NCI-H1930 (cell line): ENCODE measurements at regions not wholly inside any gene's neighbourhood (a gene's known extent, or its start where the extent isn't known, plus 50 kb on each side); places are given as distances from the start of the nearest gene placed in this dataset.

Experiments used
- DNase-seq, 2 experiments: peaks; one replicate each; lab custom pipeline; 2025; lab: John Stamatoyannopoulos, UW

GRCh38 chr10:43735907-43736306, 87.2 kb upstream of the ZNF32 start:
- DNase-seq = no peak

DNA sequence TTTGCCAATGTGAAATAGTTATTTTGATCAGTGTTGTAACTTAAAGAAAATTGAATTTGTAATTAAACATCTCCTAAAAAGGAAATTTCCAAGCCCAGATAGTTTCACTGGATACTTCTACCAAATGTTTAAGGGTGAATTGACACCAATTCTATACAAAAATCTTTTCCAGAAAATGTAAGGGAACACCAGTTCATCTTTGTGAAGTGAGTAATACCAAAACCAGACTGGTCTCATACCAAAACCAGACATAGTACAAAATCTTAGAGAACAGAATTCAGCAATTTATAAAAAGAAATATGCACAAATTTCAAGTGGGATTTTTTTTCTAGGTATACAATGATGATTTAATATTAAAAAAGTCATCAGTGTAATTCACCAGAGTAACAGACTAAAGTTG, 86.0 kb upstream of the ZNF32 start:
- DNase-seq = no peak

DNA sequence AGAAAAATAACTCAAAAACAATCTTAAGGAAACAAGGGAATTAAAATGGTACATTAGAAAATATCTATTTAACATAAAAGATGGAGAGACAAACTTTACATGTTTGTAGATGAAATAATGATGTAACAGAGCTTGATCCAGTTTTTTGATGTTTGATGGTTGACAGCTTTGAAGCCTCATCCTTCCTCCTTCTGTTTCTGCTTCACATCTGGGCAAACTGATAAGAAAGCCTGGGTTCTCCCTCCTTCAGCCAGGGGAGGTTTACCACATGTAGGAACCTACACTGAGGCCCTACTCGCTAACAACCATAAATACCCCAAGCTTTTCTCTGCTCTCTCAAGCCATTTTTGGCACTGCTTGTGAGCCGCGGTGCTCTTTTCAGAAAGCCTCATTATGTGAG, 82.8 kb upstream of the ZNF32 start:
- DNase-seq = no peak

DNA sequence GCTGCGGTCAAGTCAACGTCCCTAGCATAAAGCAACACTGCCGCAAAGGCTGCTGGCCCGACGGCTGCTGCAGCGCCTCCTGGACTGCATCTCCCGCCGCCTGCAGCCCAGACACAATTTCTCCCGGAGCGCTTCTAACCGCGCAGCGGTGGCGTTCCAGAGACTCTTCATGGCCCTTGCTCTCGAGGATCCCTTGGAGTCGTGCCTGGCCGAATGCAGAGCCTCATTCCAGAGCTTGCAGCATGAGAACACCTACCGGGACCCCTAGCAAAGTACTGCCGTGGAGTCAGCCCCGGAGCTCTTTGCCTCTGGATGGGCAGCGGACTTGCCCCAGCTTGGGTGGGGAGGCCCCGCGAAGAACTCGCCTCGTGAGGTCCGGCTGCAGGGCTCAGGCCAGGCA, 79.7 kb upstream of the ZNF32 start:
- no peak for DNase-seq

GRCh38 chr10:43727935-43728334, 79.3 kb upstream of the ZNF32 start:
- DNase-seq = no peak

DNA sequence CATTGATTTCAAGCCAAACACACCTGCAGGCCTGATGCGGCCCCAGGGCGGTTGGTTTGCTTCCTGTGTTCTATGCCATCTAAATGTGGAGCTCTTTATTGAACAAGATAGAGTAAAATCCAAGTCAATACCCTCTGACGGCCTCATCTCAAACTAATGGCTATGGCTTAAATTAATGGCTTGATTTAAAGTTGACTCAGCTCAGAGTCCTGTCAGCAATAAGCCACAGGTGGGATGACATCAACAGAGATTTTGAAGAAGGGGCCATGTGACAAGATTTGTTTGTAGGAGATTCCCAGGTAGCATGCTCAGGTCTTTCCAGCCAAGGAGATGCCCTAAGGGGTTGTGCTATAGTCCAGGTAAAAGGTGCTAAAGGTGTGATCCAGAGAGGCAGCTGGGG, 66.7 kb upstream of the ZNF32 start:
- no peak for DNase-seq

DNA sequence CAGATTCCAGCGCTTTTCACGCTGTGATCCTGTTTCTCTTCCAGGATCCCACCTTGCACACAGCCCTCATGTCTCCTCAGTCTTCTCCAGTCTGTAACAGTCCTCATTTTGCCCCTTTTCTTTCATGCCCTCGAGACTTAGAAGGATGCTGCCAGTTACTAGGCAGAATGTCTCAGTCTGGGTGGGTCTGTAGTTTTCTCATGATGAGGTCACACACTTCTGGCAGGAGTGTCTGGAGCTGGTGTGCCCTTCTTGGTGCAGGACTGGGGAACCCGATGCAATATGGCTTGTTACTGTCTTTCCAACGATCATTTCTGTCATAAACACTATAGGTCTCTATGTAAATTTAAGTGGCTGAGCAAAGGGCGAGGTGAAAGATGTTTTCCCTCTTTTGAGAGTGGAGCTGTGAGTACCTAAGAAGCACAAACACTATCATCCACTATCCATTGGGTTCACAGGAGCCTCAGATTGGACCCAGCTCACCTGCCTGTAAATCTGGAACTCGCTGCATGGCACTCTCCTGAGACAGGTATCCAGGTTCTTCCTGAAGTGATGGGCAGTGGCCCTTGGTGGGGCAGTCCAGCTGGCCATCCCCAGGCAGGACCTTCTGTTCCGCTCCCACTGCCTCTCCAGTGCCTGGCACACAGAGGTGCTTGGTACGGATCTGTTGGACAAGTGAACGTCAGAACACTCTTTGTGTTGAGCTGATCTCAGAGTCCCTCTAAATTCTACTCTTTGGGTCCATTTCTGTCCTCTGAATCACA, 64.3 kb upstream of the ZNF32 start:
- no peak for DNase-seq

DNA sequence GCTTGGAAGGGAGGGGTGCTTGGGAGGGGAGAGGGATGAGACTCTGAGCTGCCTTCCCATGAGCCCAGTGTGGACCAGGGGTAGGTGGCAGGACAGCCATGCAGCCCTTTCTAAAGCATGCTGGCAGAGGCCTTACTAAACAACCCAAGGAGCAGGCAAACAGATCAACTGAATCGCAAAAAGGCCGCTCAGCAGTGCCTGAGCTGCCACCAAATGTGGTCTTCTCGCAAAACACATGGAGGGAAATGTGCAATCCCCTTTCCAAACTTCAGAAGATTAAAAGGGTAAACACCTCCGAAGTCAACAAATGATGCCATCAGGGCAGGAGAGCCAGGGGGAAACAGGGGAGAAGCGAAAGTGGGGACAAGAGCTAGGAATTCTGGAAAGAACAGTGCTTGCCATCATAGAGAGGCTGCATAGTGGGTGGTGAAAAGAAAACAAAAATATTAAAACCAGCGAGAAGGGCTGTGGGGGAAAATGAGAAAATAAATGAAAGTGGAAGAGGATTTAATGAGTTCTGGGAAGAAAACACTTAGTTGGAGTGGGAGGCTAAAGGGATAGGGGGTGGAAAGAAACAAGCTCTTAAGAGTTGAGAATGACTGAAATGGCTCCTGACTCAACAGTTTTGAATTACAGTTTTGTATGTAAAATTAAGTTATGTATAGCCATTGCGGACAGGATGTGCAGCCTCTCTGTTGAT, 62.2 kb upstream of the ZNF32 start:
- no peak for DNase-seq

DNA sequence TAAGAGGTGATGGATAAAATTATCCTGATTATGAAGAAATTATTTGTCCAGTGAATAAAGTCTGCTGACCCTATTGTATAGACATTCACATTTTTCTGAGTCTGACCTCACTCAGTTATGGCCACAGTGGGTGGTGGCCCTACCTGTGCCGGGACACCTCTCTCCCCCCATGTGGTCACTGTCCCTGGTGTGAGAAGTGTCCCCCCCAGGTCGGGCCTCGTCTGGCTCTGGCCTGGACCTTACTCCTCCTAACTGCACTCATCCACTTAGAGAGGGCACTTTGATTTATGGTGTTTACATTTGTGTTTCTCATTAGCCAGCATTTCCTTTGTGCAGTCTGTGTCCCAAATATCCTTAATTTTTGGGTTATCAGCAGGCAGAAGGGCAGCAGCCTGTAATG, 59.6 kb upstream of the ZNF32 start:
- no peak for DNase-seq

GRCh38 chr10:43707770-43708169, 59.1 kb upstream of the ZNF32 start:
- DNase-seq = no peak

DNA sequence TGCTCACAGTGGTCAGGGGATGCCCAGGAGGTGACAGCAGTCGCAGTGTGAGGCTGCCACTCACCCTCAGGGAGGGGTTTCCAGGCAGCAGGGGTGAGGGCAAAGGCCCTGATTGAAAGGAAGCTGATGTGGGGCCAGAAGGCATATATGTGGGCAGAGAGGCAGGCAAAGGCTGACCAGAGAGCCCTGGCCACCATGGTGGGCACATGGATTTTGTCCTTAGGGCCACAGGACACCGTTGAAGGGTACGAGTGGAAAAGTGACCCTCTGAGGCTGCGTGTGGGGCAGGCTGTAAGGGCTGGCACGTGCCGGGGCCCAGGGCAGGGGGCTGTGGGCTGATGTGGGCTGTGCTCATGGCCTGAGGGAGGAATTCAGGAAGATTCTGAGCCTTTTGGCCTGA, 57.5 kb upstream of the ZNF32 start:
- no peak for DNase-seq

- no peak for DNase-seq
Observed at GRCh38 chr10:43703286-43703685, 54.6 kb upstream of the ZNF32 start.

DNA sequence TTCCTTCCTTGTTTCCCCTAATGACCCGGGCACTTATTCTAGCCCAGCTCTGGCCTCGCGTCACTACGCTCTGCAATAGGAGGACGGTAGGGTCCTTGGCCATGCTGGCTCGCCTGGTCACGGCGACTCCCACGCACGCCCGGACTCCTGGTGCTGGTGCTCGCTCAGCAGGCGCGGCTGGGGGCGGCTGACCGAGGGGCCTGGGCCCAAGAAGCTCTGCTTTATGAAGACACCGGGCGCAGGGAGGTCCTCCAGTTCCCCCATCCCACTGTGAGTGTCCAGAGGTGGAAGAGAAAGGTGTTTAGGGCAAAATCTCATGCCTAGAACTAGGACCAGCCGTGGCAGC, 54.2 kb upstream of the ZNF32 start:
- DNase-seq = no peak

- no peak for DNase-seq
Observed at GRCh38 chr10:43702213-43702935, 53.7 kb upstream of the ZNF32 start.

GRCh38 chr10:43701295-43701694, 52.6 kb upstream of the ZNF32 start:
- no peak for DNase-seq

DNA sequence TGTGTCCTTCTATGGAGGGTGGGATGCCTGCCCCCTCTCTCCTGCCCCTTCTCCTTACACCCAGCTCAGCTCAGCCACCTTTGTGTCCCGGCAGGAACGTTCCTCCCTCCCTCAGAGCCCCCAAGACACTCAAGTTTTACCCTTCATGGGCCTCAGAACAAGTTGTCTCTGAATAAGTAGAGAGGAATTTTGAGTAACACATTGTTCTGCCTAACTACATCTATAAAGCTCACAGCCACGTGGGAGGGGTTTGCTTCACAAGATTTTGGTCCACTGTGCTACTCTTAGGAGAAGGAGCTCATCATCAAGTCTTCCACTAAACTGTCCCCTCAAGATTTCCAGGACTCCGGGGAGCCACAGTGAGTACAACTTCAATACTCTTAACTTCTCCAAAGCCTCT, 51.6 kb upstream of the ZNF32 start:
- DNase-seq = no peak

DNA sequence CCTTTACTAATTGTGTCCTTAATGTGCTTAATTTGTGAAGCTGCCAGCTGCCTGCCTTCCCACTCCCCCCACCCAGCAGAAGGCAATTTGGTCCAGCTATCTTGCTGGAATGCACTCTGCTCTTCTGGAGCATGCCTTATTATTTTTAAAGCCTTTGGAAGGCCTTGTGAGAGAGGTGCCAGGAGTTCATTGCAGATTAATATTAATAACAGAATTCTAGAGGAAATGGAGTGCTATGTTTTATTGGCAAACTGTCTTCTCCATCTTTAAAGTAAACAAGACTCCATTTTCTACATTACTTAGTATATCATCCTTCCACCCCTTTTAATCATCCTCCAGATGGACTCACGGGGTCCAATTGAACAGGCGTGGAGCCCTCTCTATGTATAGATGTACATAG, 50.8 kb upstream of the ZNF32 start:
- DNase-seq = no peak
